Activated CD4-positive, alpha-beta T cell treated with anti-CD3 and anti-CD28 coated beads, Interleukin-2, amount 50 U/mL, for 16 hours (primary cell): ENCODE measurements at regions not wholly inside any gene's neighbourhood (a gene's known extent, or its start where the extent isn't known, plus 50 kb on each side); places are given as distances from the start of the nearest gene placed in this dataset.
"Not testable (repeated sequence)": the region's sequence is repeated elsewhere in the genome, so short reads cannot be mapped to it uniquely, and the experiment has no call there.

Experiments used
- DNase-seq: peaks from one replicate; pipeline ENCODE4 v3.0.0-alpha.2; 2020

DNA sequence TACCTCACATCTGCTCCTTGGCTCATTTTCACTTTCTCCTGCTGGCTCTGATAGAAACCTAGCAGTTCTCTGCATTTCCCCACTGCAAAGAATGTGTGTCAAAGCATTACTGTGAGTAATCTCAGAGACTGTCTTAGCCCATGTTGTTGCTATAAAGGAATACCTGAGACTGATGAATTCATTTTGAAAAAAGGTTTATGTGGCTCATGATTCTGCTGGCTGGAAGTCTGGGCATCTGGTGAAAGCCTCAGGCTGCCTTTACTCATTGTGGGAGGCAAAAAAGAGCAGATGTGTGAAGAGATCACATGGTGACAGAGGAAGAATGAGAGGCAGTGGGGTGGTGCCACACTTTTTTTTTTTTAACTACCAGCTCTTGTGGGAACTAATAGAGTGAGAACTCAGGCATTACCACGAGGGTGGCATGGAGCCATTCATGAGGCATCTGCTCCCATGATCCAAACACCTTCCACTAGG lies 191.6 kb upstream of the CTNND2 start:
- DNase-seq: peak; percentile 0

DNA sequence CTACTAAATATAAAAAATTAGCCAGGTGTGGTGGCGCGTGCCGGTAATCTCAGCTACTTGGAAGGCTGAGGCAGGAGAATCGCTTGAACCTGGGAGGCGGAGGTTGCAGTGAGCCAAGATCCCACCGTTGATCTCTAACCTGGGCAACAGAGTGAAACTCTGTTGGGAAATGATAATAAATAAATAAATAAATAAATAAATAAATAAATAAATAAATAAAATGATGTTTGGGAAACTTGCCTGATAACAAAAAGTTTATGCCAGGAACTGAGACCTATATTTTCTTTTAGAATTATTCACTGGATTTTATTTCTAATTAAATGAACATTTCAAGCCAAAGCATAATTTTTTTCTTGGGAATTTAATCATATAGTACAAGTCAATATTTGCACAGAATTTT lies 189.3 kb upstream of the CTNND2 start:
- no peak for DNase-seq

DNA sequence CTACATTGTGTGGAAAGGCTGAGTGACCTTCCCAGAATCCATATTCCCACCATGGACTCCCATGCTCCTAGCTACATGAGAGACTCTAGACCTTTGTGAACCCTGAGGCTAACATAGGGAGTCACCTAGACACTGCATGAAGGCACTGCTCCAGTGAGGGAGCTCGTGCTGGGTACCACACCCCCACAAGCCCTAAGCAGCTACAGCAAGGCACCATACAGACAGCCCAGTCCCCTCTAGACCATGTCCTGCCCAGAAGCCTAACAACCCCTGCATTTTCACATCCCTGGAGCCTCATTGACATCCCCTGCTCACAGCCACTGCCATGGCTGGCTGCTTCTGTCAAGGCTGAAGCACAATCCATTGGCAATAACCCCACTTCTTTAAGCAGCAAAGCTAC lies 176.5 kb upstream of the CTNND2 start:
- DNase-seq: no peak

DNA sequence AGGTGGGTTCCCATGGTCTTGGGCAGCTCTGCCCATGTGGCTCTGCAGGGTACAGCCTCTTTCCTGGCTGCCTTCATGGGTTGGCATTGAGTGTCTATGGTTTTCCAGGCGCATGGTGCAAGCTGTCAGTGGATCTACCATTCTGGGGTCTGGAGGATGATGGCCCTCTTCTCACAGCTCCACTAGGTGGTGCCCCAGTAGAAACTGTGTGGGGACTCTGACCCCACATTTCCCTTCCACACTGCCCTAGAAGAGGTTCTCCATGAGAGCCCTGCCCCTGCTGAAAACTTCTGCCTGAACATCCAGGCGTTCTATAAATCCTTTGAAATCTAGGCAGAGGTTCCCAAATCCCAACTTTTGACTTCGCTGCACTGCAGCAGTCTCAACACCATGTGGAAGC lies 174.0 kb upstream of the CTNND2 start:
- not testable (repeated sequence) for DNase-seq

DNA sequence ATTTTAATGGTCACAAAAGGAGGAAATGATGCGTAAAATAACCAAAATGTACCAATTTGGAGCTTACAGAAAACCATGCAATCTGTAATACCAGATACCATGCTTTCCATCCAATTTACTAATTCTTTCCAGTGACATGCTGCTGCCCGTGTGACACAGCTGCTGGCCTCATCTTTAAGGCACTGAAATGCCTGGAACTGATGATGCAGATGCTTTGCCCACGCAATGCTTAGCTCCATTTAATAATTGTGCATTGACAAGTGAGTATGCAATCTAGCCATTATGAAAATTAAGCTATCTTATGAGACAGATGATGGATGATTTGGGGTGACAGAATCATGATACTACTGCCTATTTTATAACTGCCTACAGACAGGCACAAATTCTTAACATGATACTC lies 169.2 kb upstream of the CTNND2 start:
- DNase-seq: no peak

DNA sequence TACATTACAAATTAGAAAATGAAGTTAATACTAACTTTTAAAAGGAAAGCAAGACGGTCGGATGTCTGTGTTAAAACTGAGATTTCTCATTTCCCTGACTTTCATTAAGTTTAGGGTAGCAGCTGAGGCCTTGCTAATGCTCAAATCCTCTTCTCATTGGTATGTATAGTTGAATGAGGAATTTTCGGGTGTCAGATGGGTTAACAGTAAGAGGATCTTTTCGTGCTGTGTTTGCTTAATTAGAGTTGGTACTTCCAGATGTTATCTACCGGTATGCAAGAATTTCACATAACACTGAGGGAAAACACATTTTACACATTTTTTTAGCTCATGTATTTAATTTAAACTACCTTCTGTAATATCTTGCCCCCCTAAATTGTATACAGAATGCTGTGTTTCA lies 168.2 kb upstream of the CTNND2 start:
- DNase-seq: no peak

DNA sequence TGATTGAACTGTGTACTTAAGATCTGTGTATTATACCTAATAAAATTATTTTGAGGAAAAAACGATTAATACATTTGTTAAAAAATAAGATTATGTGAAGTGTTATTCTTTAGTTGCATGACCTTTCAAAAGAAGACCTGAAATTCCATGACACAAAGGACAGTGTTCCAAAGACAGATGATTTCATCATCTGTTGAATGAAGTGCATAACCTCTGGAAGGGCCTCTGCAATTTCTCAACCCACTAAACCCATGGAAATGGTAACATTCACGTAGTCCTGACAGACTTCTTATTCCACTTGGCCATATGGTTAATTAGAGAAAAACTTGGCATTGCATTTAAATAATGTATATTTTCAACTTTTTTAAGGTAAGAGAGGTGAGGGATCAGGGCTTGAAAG lies 167.2 kb upstream of the CTNND2 start:
- DNase-seq: no peak

DNA sequence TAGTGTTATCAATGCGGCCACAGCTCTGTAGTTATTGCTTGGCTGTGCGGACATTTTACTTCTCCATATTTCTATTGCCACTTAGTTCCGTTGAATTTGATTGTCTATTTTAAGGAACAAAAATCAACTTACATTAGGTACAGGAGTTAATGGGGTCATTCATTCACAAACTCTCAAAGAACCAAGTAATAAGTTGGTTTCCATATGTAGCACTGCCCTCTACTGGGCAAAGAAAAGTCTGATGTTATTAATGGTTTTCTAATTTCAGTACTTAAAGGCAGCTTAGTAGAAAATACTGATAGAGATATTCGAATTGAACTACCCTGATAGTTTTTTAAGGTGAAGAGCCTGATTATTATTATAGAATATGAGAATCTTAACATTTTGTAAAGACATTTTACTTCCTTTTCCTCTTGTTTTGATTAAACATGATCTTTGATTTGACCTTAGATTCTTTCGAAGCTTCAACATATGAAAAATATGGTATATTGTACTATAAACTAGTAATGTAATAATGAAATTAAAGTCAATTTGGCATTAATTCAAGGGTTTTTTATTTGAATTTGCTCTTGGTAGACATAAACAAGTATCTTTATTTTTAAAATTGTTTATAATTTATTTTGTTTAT lies 119.5 kb upstream of the CTNND2 start:
- DNase-seq: peak; percentile 20

DNA sequence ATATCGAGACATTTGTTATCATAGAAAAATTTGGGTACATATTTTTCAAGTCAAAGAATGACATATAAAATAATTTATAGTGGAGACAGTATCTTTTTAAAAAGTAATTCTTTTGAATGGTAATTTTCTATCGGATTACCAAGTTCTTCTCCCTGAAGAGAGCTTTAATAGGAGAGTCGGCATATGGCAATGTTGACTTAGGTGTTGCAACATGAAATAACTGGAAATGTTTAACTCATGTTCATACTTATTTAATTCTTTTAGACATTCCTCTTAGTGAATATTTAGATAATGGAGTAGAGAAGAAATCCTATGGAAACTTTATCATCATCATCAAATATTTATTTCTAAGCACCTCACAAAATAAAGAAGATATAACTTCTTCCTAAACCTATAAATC lies 118.2 kb upstream of the CTNND2 start:
- no peak for DNase-seq

DNA sequence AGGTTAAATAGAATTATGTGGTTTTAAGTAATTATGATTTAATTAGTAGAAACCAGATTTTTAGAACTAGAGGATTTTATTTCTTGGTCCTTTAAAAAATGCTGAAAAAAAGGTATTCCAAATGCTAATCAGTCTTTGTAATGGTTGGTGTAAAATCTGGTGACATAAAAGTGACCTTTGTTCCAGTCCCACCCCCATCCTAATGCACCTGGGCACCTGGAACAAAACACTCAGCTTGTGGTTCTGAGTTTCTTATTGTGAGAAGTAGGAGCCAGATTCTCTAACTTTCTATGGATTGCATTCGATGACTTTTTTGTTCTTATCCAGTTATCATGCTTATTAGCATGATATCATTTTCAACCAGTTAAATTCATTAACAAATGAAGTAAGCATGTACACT lies 115.1 kb upstream of the CTNND2 start:
- no peak for DNase-seq

DNA sequence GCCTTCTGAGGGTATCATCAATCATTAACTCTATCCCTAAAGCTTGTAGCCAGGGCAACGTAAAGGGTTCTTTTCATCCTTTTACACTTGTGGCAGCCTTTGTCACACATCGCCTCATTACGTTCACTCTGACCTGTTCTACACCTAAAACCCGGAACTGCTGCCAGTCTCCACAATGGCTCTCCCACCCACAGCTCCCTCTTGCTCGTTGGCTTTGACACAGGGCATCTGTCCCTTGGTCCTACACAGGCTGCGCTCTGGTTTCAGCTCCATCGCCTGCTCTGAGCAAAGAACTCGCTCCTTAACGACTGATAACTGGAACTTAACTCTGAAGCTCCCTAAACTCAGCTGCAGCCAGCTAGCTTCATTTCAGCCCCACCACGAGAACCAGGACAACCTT lies 112.8 kb upstream of the CTNND2 start:
- DNase-seq: no peak

DNA sequence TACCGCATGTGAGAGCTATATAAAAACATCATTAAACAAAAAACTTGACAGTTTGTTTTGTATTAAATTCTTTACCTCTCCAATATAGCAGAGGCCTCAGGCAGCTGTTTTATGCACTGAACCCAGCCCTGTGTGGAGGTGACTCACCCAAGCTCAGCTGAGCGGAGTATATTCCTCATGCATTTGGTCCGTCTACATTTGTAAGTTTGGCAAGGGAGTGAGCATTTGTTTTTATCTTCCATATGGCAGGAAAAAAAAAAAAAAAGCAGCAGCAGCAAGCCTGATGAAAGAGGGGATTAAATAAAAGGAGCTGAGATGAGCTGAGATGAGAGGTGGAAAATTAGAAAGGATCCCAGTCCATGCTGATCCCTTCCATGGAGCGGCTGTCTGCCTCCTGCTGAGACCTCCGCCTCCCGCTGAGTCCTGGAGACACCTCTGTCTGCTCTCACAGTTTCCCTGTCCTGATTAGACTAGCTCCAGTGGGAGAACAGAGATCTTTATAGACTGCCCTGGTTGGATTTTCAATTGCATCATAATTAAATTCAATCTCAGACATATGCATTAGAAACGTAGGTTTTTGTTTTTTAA lies 112.0 kb upstream of the CTNND2 start:
- no peak for DNase-seq

DNA sequence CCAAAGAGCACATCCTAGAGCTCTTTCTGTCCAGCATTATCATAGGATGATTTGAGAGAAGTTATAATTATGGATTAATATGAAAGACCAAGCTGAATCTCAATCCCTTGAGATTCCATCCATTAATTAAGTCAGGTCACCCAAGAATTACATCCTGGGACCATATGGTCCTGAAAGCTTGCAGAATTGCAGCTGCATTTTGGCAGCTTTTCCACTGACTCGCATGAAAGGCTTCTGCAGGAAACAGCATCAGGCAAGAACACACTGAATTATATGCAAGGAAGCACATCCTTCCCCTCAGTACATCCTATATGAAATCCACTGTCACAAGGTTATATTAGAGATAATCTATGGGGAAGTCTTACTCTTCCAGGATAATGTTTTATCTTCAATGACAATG lies 109.1 kb upstream of the CTNND2 start:
- no peak for DNase-seq

DNA sequence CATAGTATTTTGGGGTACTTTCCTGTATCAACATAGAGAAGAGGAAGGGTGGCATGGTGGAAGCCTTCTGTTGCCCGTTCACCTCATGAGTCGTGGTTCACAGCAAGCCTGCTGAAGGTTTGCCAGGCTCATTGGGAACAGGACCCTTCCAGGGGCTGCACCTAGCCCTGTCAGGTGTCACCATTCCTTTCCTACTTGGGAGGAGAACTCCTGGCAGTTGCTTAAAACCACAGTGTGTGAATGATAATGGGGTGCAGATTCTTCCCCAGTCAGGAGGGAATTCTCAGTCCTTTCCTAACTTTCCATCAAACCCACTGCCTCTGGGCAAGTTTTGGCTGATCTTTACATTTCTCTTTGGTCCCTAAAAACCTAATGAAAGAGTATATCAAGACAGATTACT lies 99.4 kb upstream of the CTNND2 start:
- no peak for DNase-seq

DNA sequence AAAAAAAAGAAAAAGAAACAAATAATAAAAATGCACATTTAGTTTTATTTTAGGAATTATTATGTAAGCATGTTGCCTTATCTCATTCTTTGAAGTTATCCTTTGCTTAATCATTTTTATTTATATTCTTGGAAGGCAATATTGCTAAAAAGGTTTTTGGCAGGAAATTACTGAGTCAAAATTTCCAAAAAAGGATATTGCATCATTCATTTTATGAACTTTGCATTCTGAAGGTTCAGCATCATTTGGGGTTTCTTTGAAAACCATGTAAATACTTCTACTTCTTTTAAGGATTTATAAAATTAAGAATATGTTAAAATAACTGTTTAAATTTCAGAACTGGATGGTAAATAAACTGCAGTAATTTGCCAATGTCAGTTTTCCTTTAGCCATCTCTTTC lies 94.2 kb upstream of the CTNND2 start:
- DNase-seq: no peak

DNA sequence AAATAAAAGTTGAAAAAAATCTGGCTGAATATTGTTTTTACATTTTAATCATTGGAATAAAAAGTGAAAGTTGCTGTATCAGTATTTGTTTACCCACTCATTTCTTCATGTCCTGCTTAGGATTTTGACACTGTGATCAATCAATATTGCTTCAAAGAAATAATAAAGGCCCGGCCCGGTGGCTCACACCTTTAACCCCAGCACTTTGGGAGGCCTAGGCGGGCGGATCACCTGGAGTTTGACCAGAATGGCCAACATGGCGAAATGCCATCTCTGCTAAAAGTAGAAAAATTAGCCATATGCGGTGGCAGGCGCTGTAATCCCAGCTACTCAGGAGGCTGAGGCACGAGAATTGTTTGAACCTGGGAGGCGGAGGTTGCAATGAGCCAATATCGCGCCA lies 93.7 kb upstream of the CTNND2 start:
- DNase-seq: no peak

DNA sequence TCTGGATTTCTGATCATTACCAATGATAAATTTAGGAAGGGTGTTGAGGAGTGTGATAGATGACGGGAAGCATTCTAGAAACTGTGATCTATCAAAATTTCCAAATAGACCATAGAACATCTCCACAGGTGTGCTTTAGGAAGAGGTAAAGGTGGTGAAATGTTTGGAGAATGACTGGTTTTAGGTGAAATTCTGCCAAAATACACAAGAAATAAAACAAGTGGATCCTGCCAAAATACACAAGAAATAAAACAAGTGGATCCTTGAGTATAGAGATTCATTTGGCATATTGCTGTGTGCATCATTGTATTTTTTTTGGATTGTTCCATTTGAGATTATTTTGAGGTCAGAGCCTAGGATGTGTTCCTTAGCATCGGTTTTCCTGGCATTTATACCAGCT lies 88.3 kb upstream of the CTNND2 start:
- DNase-seq: no peak

DNA sequence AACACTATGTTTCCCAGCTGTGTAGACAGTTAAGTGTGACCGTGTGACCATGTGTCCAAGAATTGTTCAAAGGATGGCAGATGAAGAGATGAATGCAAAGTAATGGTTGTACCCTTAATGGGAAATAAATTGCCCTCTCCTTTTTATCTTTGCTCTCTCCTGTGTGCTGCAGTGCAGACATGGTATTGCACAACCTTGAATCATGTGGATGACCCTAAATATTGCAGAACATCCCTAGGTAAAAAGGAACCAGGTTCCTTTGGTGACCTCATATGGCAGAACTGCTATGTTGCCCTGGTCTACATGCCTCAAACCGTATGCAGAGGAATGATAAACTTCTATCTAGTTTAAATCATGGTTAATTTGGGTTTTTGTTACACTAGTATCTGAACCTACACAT lies 81.7 kb upstream of the CTNND2 start:
- DNase-seq: no peak

DNA sequence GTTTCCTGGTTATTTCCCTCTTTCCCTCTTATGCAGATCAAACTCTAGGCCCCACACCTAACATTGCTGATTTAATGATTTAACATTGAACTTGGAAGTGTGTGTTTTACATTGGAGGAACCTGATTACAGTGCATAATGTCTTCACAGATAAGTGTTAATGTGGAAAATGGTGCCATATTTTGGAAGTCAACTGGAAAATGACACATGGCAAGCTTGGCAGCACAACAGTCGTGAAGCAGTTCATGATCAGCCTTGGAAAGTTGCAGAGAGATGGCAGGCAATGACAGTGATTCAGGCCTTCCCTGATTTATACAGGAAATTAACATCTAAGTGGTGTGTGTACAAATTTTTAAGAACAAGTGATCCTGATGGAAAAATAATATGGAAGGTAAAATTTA lies 80.0 kb upstream of the CTNND2 start:
- no peak for DNase-seq

DNA sequence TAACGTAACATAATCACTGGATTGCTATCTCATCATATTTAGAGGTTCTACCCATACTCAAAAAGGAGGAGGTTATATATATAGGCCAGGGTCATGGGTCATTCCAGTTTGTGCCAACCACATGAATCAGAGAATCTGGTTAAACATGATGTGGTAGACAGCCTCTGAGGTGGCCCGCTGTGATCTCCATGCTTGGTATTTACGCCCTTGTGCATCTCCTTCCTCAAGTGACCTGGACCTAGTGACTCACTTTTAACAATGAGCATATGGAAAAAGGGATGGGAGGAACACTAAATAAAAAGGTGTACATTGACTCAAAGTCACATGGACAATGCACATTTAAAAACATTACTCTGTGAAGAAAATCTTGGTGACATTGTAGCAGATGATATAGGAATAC lies 77.7 kb upstream of the CTNND2 start:
- no peak for DNase-seq

DNA sequence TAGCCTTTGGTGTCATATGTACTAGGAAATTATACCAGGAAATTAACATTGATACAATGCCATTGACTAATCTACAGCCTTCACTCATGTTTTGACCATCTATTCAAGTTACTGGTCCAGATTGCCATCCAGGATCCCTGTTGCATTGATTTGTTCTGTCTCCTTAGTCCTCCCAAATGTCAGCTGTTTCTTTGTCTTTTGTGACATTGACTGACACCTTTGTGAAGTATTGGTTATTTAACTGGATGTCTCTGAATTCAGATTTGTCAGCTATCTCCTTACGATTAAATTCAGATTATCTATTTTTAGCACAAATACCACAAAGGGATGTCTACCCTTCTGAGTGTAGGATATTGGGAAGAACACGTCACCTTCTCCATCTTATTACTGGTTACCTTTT lies 73.7 kb upstream of the CTNND2 start:
- DNase-seq: no peak

DNA sequence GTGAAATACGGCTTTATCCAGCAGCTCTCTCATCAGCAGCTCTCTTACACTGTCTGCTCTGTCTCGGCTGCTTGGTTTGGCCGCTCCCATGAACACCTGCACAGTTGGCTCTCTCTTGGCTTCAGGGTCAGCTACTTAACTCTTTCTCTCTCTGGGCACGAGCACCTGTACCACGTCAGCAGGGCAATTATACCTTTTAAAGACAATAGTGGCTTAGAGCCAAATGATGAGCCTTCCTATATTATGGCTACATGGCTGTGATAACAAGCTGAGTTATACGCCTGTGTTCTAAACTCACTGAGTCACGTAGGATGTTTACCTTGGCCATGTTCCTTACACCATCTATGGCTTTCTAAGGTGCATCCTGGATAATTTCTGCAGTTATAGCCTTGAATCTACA lies 69.2 kb upstream of the CTNND2 start:
- no peak for DNase-seq

DNA sequence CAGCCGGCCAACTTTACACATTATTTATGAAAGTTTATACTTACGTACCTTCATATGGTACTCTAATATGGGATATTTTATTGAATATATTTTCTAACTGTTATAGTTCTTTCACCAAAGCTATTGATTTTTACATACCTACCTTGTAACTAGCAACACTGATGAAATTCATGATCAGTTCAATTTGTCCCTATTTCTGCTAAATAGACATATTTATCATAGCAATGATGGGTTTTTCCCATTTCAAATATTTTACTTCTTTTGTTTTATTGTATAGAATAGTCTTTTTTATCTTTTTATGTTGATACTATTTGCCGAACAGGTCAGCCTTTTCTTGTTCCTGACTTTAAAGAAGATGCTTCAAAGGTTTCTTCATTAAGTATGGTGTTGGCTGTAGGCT lies 59.0 kb upstream of the CTNND2 start:
- no peak for DNase-seq

DNA sequence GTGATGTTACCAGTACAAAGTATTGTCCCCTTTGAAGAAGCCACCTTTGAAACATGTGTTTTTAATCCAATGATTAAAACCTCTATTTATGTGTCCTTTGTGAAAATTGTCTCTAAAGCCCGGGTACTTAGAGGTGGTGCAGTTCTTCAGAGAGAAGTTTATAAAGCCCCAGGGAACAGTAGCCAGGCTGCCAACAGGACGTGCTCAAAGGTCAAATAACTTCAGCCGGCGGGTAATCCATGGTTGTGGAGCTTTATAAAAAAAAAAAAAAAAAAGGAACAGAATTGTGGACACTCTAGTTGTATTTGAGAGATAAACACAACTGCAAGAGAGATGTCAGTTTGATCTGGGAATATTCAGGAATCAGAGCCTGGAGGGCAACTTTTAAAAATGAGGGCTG lies 57.9 kb upstream of the CTNND2 start:
- DNase-seq: no peak

DNA sequence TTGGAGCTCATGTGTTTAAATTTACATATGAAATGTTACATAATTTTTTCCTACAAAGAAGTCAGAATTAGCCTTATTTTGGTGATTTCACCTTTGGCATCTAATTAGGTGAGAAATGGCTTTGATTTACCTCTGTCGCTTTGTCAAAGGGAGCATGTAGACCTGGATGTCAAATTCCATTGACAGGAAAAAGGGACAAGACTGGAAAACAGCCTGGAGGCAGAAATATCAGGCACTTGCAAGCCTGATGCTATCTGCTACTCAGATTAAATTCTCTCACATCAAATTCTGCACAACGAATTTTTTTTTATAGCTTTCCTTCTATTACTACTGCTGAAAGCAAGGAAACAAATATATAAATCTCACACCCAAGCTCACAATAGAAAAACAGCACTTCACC lies 54.1 kb upstream of the CTNND2 start:
- no peak for DNase-seq
